Ramos (cell line): ENCODE measurements at regions not wholly inside any gene's neighbourhood (a gene's known extent, or its start where the extent isn't known, plus 50 kb on each side); places are given as distances from the start of the nearest gene placed in this dataset.

ENCODE experiments used
- in situ Hi-C: fragments of 300-500 bp; cut with MboI; formaldehyde crosslinking; loops from one replicate; pipeline ENCODE4 v1.14.3; 2022; ENCODE audit warnings: low sequenced_read_pairs; ENCODE audit not compliant: unreplicated experiment

DNA sequence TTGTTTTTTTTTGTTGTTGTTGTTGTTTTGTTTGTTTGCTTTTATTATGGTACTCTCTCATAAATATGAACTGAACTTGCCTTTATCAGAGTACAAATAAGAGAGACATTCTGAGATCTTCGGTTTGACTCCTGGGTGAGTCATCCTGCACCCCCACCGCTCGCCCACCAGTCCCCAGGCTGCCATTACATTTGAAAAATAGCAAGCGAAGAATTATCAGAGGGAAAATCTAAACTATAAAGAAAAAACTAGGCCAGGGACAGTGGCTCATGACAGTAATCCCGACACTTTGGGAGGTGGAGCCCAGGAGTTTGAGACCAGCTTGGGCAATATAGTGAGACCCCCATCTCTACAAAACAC lies 122.1 kb upstream of the MAP3K1 start:
- in situ Hi-C loops = no loop called here

- in situ Hi-C loops = no loop called here
Observed at GRCh38 chr5:56692359-56693219, 122.8 kb upstream of the MAP3K1 start.

DNA sequence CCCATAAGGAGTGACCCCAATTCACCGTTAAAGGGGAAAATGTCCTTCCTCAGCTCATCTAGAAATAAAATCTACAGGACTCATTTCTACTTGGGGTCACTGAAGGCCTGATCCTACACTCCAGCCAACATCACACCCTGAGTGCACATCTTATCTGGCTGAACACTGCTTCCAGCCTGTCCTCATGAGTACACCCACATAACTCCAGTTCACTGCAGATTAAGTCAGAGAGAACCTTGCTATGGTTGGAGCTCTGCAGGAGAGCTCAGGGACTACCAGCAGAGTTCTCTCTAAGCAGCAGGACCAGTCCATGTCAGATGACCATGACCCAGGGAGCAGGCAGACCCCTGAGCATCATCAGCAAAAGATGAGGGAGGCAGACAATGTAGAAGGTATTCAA lies 126.9 kb upstream of the MAP3K1 start:
- in situ Hi-C loops = no loop called here

- in situ Hi-C loops = no loop called here
Observed at GRCh38 chr5:56686337-56687195, 128.8 kb upstream of the MAP3K1 start.

DNA sequence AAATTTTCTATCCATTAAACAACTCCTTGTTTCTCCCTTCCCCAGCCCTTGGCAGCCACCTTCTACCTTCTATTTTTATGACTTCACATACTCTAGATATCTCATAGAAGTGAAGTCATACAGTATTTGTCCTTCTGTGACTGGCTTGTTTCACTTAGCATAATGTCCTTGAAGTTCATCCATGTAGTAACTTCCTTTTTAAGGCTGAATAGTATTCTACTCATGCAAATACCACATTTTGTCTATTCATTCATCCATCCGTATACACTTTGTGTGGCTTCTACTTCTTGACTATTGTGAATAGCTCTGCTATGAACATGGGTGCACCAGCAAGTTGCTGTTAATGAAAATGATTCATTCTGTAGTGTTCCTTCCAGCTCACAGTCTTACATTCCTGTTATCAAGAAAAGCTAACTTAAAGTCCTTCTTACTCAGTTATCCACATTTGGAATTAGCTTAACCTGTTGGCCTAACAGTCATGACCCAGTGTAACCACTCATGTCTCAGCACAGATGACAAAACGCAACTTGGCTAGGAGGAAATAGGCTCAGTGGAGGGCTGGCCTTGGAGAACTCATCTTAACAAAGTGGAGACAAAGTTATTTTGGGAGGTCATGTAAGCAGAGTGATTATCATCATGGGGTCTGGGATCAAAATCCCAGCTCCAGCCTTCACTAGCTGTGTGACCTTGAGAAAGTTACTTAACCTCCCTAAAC lies 129.7 kb upstream of the MAP3K1 start:
- in situ Hi-C loops = no loop called here

- in situ Hi-C loops = no loop called here
Observed at GRCh38 chr5:56684159-56684558, 131.2 kb upstream of the MAP3K1 start.

GRCh38 chr5:56683733-56684132 lies 131.6 kb upstream of the MAP3K1 start:
- in situ Hi-C loops = no loop called here

DNA sequence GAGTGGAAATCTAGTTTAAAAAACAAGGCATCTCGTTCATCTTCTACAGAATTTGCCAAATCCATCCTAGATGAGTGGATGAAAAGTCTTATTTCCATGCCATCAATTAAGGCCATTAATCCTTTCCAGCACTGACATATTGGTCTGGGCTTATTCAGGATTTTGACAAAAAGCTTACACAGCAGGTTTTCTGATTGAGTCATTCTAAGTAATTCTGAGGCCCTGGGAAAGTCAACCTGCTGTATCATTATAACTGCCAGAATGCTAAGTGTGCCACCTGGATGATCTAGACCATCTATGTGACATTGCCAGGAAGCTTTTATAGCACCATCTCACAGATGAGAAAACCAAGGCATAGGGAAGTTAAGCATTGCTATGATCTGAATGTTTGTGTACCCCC lies 132.1 kb upstream of the MAP3K1 start:
- in situ Hi-C loops = no loop called here

GRCh38 chr5:56681346-56681745 lies 134.0 kb upstream of the MAP3K1 start:
- in situ Hi-C loops = no loop called here

DNA sequence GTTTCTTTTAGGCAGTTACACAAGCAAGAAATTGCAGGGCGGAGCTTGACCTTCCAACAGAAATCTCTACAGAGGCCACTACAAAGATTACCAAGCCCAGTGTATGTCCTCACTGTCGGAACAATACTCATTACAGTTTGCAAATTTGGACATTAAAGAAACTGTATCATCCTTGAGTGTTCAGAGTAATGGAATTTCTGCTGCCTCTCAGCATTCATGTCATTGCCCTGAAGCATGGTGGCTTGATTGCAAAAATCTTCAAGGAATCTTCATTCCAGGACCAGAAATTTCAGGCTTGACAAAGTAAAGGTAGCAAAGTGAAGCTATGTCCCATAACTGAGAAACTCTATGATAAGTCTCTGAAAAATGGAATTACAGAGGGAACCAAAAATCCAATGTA lies 134.6 kb upstream of the MAP3K1 start:
- in situ Hi-C loops = no loop called here

GRCh38 chr5:56677690-56678305 lies 137.6 kb upstream of the MAP3K1 start:
- in situ Hi-C loops = no loop called here

DNA sequence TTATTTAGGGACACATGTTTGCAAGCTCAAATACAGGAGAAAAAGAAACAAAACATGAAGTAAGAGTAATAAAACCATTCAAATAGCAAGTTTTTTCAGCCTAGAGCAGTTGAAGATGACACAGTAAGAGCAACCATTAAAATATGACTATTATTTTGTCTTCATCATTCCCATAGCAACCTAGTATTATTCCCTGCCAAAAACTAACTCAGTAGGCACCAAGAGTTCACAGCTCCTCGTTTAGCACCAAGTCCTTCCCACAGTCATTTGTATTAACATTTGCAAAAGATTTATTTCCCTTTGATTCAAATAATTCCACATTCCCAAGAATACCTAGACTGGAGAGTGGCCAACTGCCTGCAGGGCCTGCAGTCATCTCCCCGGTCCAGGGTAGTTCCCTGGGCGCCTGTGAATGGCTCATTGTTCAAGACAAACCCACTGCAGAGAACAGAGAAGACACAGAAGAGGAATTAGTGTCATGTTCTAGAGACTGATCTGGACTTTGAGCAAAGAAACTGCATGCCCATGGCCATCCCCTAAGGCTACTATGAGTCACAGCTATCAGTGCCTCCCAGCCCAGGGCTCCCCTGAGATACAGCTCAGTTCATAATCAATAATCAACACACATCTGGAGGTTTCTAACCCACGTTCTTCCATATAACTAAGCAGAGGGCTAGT lies 139.1 kb upstream of the MAP3K1 start:
- in situ Hi-C loops = no loop called here

DNA sequence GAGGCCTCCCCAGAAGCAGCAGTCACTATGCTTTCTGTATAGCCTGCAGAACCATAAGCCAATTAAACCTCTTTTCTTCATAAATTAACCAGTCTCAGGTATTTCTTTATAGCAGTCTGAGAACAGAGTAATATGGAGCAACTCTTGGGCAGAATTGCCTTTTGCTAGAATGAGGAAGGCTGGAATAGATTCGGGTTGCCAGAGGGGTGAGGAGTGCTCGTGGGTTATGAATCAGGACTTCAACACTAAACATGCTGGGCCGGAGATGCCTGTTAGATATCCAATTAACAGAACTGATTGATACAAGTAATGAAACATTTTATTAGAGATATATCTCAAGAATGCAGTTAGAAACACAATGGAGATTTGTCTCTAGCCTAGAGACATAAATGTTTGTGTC lies 140.9 kb upstream of the MAP3K1 start:
- in situ Hi-C loops = no loop called here

GRCh38 chr5:56673171-56673570 lies 142.2 kb upstream of the MAP3K1 start:
- in situ Hi-C loops = no loop called here

DNA sequence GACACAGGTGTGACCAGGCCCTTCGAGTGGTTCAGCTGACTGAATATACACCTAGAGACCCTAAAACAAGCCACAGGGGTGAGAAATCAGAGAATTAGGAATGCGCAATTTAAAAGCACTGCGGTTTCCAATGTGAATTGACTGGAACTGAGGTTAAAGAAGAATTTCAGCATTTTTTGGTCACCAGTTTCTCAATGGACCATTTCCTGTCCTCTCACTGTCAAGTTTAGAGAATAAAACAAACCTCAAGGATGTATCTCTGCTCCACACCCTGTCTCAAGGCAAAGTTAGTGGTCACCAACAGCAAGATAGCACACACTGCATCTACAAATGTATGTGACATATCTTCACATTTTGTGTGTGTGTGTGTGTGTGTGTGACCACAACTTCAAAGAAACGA lies 143.8 kb upstream of the MAP3K1 start:
- in situ Hi-C loops = no loop called here

GRCh38 chr5:56670916-56671315 lies 144.4 kb upstream of the MAP3K1 start:
- in situ Hi-C loops = no loop called here

- in situ Hi-C loops = no loop called here
Observed at GRCh38 chr5:56669534-56670483, 145.5 kb upstream of the MAP3K1 start.

DNA sequence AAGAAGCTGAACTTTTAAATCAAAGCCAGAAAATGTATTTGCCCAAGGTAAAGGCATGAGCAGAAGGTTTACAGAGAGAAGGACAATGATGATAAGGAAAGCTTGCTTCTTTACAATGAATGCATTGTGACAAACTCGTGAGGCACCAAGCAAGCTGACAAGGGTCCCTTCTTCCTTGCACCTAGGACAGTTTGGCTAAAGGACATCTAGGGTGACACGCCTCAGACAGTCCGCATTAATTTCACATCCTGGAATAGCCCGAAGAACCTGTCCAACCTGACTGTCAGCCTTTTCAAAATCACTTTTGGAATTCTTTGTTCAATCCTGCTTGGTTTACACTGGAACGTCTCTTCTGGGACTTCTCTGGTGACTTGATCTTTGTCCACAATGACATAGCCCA lies 146.4 kb upstream of the MAP3K1 start:
- in situ Hi-C loops = no loop called here

- in situ Hi-C loops = no loop called here
Observed at GRCh38 chr5:56667692-56668091, 147.7 kb upstream of the MAP3K1 start.
